H9 (cell line): ENCODE measurements at regions not wholly inside any gene's neighbourhood (a gene's known extent, or its start where the extent isn't known, plus 50 kb on each side); places are given as distances from the start of the nearest gene placed in this dataset.

ENCODE experiments used
- DNase-seq: peaks from one replicate; pipeline ENCODE4 v3.0.0-alpha.2; 2017
- H2AFZ ChIP-seq: one replicate; pipeline ENCODE4 v1.6.1; 2013; ENCODE audit warnings: mild to moderate bottlenecking, low read length, control low read depth, moderate library complexity
- H2AK5ac ChIP-seq: 2 replicates; pipeline ENCODE4 v1.6.1; 2013; ENCODE audit warnings: low read length, control low read depth, mixed read lengths; ENCODE audit not compliant: insufficient read length
- H2BK120ac ChIP-seq: one replicate; pipeline ENCODE4 v1.6.1; 2013; ENCODE audit warnings: low read depth, mild to moderate bottlenecking, low read length, control low read depth, inconsistent platforms; ENCODE audit not compliant: poor library complexity, severe bottlenecking
- H2BK12ac ChIP-seq: 2 replicates; pipeline ENCODE4 v1.6.1; 2013; ENCODE audit warnings: low read length, control low read depth, mixed read lengths, low read depth; ENCODE audit not compliant: insufficient read length
- H2BK15ac ChIP-seq: 2 replicates; pipeline ENCODE4 v1.6.1; 2013; ENCODE audit warnings: low read depth, low read length, control low read depth
- H2BK20ac ChIP-seq: one replicate; pipeline ENCODE4 v1.6.1; 2013; ENCODE audit warnings: low read depth, mild to moderate bottlenecking, low read length, control low read depth, inconsistent platforms; ENCODE audit not compliant: poor library complexity, severe bottlenecking
- H2BK5ac ChIP-seq: 2 replicates; pipeline ENCODE4 v1.6.1; 2013; ENCODE audit warnings: low read length, control low read depth, mixed read lengths; ENCODE audit not compliant: insufficient read length
- H3K14ac ChIP-seq: 2 replicates; pipeline ENCODE4 v1.6.1; 2013; ENCODE audit warnings: low read length, control low read depth; ENCODE audit not compliant: insufficient read depth
- H3K18ac ChIP-seq: 2 replicates; pipeline ENCODE4 v1.6.1; 2013; ENCODE audit warnings: low read depth, mild to moderate bottlenecking, mixed read lengths, low read length, control low read depth; ENCODE audit not compliant: insufficient read length
- H3K23ac ChIP-seq: 2 replicates; pipeline ENCODE4 v1.6.1; 2013; ENCODE audit warnings: low read length, control low read depth, mixed read lengths, low read depth; ENCODE audit not compliant: insufficient read length
- H3K23me2 ChIP-seq: 2 replicates; pipeline ENCODE4 v1.6.1; 2013; ENCODE audit warnings: low read depth, mild to moderate bottlenecking, mixed read lengths, low read length, control low read depth; ENCODE audit not compliant: insufficient read length, poor library complexity, severe bottlenecking
- H3K27ac ChIP-seq: 2 replicates; pipeline ENCODE4 v1.5.1; 2013; ENCODE audit warnings: low read length, control low read depth, mixed read lengths, low read depth; ENCODE audit not compliant: insufficient read length
- H3K27me3 ChIP-seq: 2 replicates; pipeline ENCODE4 v1.6.1; 2013; ENCODE audit warnings: low read length, control low read depth, inconsistent platforms; ENCODE audit not compliant: insufficient read depth
- H3K4ac ChIP-seq: 2 replicates; pipeline ENCODE4 v1.6.1; 2013; ENCODE audit warnings: low read depth, mild to moderate bottlenecking, control low read depth, inconsistent platforms, low read length, moderate library complexity
- H3K4me1 ChIP-seq: 2 replicates; pipeline ENCODE4 v1.6.1; 2013; ENCODE audit warnings: low read length, control low read depth, inconsistent platforms; ENCODE audit not compliant: insufficient read depth
- H3K4me2 ChIP-seq: 2 replicates; pipeline ENCODE4 v1.6.1; 2013; ENCODE audit warnings: low read length, control low read depth, mixed read lengths; ENCODE audit not compliant: insufficient read length, insufficient read depth
- H3K56ac ChIP-seq: 2 replicates; pipeline ENCODE4 v1.6.1; 2013; ENCODE audit warnings: low read depth, mild to moderate bottlenecking, mixed read lengths, low read length, control low read depth; ENCODE audit not compliant: insufficient read length
- H3K79me1 ChIP-seq: 2 replicates; pipeline ENCODE4 v1.6.1; 2013; ENCODE audit warnings: low read depth, mild to moderate bottlenecking, moderate library complexity, low read length, control low read depth, inconsistent platforms; ENCODE audit not compliant: insufficient read depth, poor library complexity, severe bottlenecking
- H3K79me2 ChIP-seq: 2 replicates; pipeline ENCODE4 v1.6.1; 2013; ENCODE audit warnings: low read length, control low read depth, inconsistent platforms; ENCODE audit not compliant: insufficient read depth
- H3K9ac ChIP-seq: 2 replicates; pipeline ENCODE4 v1.6.1; 2013; ENCODE audit warnings: low read length, control low read depth, mixed read lengths; ENCODE audit not compliant: insufficient read length; ENCODE audit errors: extremely low read depth
- H3K9me3 ChIP-seq: one replicate; pipeline ENCODE4 v1.6.1; 2013; ENCODE audit warnings: low read depth, low read length, inconsistent platforms; ENCODE audit not compliant: control insufficient read depth
- H3T11ph ChIP-seq: one replicate; pipeline ENCODE4 v1.6.1; 2013; ENCODE audit warnings: mild to moderate bottlenecking, low read length, control low read depth, inconsistent platforms
- H4K20me1 ChIP-seq: one replicate; pipeline ENCODE4 v1.6.1; 2013; ENCODE audit not compliant: control insufficient read depth, insufficient read length, insufficient read depth
- H4K5ac ChIP-seq: 2 replicates; pipeline ENCODE4 v1.6.1; 2013; ENCODE audit warnings: low read depth, mild to moderate bottlenecking, mixed read lengths, low read length, control low read depth; ENCODE audit not compliant: insufficient read length
- H4K8ac ChIP-seq: replicated peaks from 2 replicates; pipeline ENCODE4 v1.6.1; 2013; ENCODE audit warnings: low read length, control low read depth, mixed read lengths, low read depth; ENCODE audit not compliant: insufficient read length
- H4K91ac ChIP-seq: 2 replicates; pipeline ENCODE4 v1.6.1; 2013; ENCODE audit warnings: low read depth, mild to moderate bottlenecking, moderate library complexity, mixed read lengths, low read length, control low read depth; ENCODE audit not compliant: insufficient read length
- H3K27ac Mint-ChIP-seq, 3 experiments: 2 replicates in 2 of 3; 3 replicates in 1 of 3; pipeline ENCODE4 v1.8.0; 2020 to 2021; ENCODE audit warnings: mixed read lengths in 3 of 3, mild to moderate bottlenecking in 1 of 3, moderate library complexity in 1 of 3
- H3K27me3 Mint-ChIP-seq: 2 replicates; pipeline ENCODE4 v1.8.0; 2021; ENCODE audit warnings: low read depth, mild to moderate bottlenecking, moderate library complexity, mixed read lengths
- H3K36me3 Mint-ChIP-seq, 3 experiments: 2 replicates in 2 of 3; 3 replicates in 1 of 3; pipeline ENCODE4 v1.8.0; 2020 to 2021; ENCODE audit warnings: low read depth in 3 of 3, mixed read lengths in 3 of 3; ENCODE audit not compliant: insufficient read depth in 1 of 3
- H3K4me1 Mint-ChIP-seq, 2 experiments: 2 replicates each; pipeline ENCODE4 v1.8.0; 2020; ENCODE audit warnings: mixed read lengths in 2 of 2
- H3K4me3 Mint-ChIP-seq, 2 experiments: 2 replicates in 1 of 2; 3 replicates in 1 of 2; pipeline ENCODE4 v1.8.0; 2020 to 2021; ENCODE audit warnings: mild to moderate bottlenecking in 2 of 2, mixed read lengths in 2 of 2, moderate library complexity in 1 of 2
- H3K9me3 Mint-ChIP-seq, 2 experiments: 2 replicates in 1 of 2; 3 replicates in 1 of 2; pipeline ENCODE4 v1.8.0; 2020; ENCODE audit warnings: mild to moderate bottlenecking in 2 of 2, mixed read lengths in 2 of 2, moderate library complexity in 1 of 2
- WGBS: extraction: QIAGEN DNeasy Blood & Tissue Kit; methylation state at CpG from one replicate; pipeline ENCODE4 v1.1.7; 2013; ENCODE audit warnings: missing lambda C conversion rate, low lambda C conversion rate, mixed read lengths; ENCODE audit not compliant: insufficient read length; ENCODE audit errors: extremely low coverage; 5-methylcytosine and 5-hydroxymethylcytosine counted together
- TF ChIP-seq, protein P1 (sequence below): fragments of 200-600 bp; sonication (generic); conservative IDR thresholded peaks from 3 replicates; pipeline ENCODE4 v1.8.0; 2021; ENCODE audit warnings: antibody characterized with exemption, mild to moderate bottlenecking

DNA sequence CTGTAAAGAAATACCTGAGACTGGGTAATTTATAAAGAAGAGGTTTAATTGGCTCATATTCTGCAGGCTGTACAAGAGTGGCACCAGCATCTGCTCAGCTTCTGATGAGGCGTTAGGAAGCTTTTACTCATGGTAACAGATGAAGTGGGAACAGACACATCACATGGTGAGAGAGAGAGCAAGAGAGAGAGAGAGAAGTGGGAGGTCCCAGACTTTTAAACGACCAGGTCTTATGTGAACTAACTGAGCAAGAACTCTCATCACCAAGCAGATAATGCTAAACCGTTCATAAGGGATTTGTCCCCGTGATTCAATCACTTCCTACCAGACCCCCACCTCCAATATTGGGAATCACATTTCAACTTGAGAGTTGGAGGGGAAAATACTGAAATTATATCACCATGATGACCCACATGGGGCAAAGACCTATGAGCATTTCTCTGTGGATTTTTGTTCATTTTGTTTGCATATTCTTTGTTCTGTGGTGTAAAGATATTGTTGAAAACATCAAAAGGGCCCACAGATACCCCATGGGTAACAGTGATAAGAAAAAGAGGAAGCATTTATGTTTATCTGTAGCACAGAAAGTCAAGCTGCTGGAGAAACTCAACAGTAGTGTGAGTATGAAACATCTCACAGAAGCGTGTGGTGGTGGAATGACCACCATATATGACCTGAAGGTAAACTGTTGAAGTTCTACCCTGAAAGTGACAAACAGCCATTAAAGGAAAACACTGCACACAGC, 135.2 kb upstream of the PDE3A start:
- Mint-ChIP-seq H3K36me3 (peaks cover 19 to 35% (median 26%) of the 10 kb centered on the region in 3 experiments), H3K27me3 (no peaks in the 10 kb centered on the region), H3K4me1 (no peaks in the 10 kb centered on the region), H3K9me3 (peaks cover 26 to 35% of the 10 kb centered on the region in 2 experiments), H3K27ac (no peak overlapping the region; a peak in 2 of 7 replicates), H3K4me3 (no peak overlapping the region)
- no peak overlapping the region for H2AFZ ChIP-seq
- no peak for DNase-seq
- H3K79me2 ChIP-seq = no peaks in the 10 kb centered on the region
- H4K20me1 ChIP-seq = no peaks in the 10 kb centered on the region
- no peaks in the 10 kb centered on the region for H3K27me3 ChIP-seq
- H3T11ph ChIP-seq = no peak overlapping the region
- no peak overlapping the region for H2BK12ac ChIP-seq
- no peak overlapping the region for H3K23ac ChIP-seq
- no peaks in the 10 kb centered on the region for H3K4me1 ChIP-seq
- no peak overlapping the region for H2BK20ac ChIP-seq
- H3K9me3 ChIP-seq = no peaks in the 10 kb centered on the region
- H3K23me2 ChIP-seq = no peaks in the 10 kb centered on the region
- TF ChIP-seq, protein P1, sequence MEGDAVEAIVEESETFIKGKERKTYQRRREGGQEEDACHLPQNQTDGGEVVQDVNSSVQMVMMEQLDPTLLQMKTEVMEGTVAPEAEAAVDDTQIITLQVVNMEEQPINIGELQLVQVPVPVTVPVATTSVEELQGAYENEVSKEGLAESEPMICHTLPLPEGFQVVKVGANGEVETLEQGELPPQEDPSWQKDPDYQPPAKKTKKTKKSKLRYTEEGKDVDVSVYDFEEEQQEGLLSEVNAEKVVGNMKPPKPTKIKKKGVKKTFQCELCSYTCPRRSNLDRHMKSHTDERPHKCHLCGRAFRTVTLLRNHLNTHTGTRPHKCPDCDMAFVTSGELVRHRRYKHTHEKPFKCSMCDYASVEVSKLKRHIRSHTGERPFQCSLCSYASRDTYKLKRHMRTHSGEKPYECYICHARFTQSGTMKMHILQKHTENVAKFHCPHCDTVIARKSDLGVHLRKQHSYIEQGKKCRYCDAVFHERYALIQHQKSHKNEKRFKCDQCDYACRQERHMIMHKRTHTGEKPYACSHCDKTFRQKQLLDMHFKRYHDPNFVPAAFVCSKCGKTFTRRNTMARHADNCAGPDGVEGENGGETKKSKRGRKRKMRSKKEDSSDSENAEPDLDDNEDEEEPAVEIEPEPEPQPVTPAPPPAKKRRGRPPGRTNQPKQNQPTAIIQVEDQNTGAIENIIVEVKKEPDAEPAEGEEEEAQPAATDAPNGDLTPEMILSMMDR = no peak
- H3K27ac ChIP-seq = no peak overlapping the region
- no peak overlapping the region for H2BK120ac ChIP-seq
- no peak overlapping the region for H4K5ac ChIP-seq
- H3K4me2 ChIP-seq = no peak overlapping the region
- no peak overlapping the region for H3K4ac ChIP-seq
- no peak overlapping the region for H4K8ac ChIP-seq
- no peaks in the 10 kb centered on the region for H3K79me1 ChIP-seq
- no peak overlapping the region for H2AK5ac ChIP-seq
- no peak overlapping the region for H4K91ac ChIP-seq
- H3K18ac ChIP-seq = no peak overlapping the region
- H3K9ac ChIP-seq = no peak overlapping the region
- WGBS = no CpG with 5 or more reads among the region's 5 CpGs
- H3K56ac ChIP-seq = no peak overlapping the region
- no peak overlapping the region for H2BK15ac ChIP-seq
- no peak overlapping the region for H2BK5ac ChIP-seq
- H3K14ac ChIP-seq = no peak overlapping the region
